IMR-90 (cell line): ENCODE measurements at regions not wholly inside any gene's neighbourhood (a gene's known extent, or its start where the extent isn't known, plus 50 kb on each side); places are given as distances from the start of the nearest gene placed in this dataset.

Source experiments
- ATAC-seq: fragments of 200-7000 bp; cut with Tn5 transposase; 2 replicates; pipeline ENCODE4 v1.9.1; 2020; ENCODE audit warnings: low read depth, mild to moderate bottlenecking, moderate library complexity
- BruUV-seq: library from RNA; stranded (reverse); fragments of 400-500 nt; replicated peaks from 2 replicates; lab custom pipeline; 2021; lab: Mats Ljungman, UMichigan
- CTCF ChIA-PET: fragments of 300-600 bp; formaldehyde crosslinking; extraction: SDS; loops from one replicate; lab custom pipeline; 2021; ENCODE audit warnings: antibody characterized with exemption; lab: Yijun Ruan, JAX
- POLR2A ChIA-PET: fragments of 300-600 bp; sonication (Branson Sonifier 250); formaldehyde crosslinking; loops from one replicate; lab custom pipeline; 2022; ENCODE audit warnings: antibody characterized with exemption; ENCODE audit not compliant: unreplicated experiment; lab: Charles Lee
- DNase-seq: peaks from one replicate; pipeline ENCODE4 v3.0.0; 2013
- H2AFZ ChIP-seq: replicated peaks from 2 replicates; pipeline ENCODE3; 2013; ENCODE audit warnings: low read length, mild to moderate bottlenecking; ENCODE audit not compliant: poor library complexity
- H2AK5ac ChIP-seq: 2 replicates; pipeline ENCODE4 v1.6.1; 2013; ENCODE audit warnings: low read depth, low read length, inconsistent platforms
- H2AK9ac ChIP-seq: replicated peaks from 2 replicates; pipeline ENCODE3; 2013; ENCODE audit warnings: mild to moderate bottlenecking, low read depth, low read length, moderate library complexity; ENCODE audit not compliant: poor library complexity
- H2BK120ac ChIP-seq: 2 replicates; pipeline ENCODE4 v1.6.1; 2013; ENCODE audit warnings: low read depth, low read length, inconsistent platforms
- H2BK15ac ChIP-seq: 3 replicates; pipeline ENCODE4 v1.6.1; 2013; ENCODE audit warnings: low read depth, low read length, inconsistent platforms
- H2BK20ac ChIP-seq: 2 replicates; pipeline ENCODE4 v1.6.1; 2013; ENCODE audit warnings: low read depth, mild to moderate bottlenecking, inconsistent platforms, low read length, moderate library complexity
- H2BK5ac ChIP-seq: 2 replicates; pipeline ENCODE4 v1.6.1; 2013; ENCODE audit warnings: mild to moderate bottlenecking, low read depth, low read length, inconsistent platforms; ENCODE audit not compliant: poor library complexity, severe bottlenecking
- H3K14ac ChIP-seq: replicated peaks from 2 replicates; pipeline ENCODE4 v1.6.1; 2013; ENCODE audit warnings: low read depth, low read length, inconsistent platforms
- H3K18ac ChIP-seq: 2 replicates; pipeline ENCODE4 v1.6.1; 2013; ENCODE audit warnings: low read depth, low read length, control low read depth
- H3K23ac ChIP-seq: 2 replicates; pipeline ENCODE4 v1.6.1; 2013; ENCODE audit warnings: low read depth, low read length, inconsistent platforms
- H3K27ac ChIP-seq: 2 replicates; pipeline ENCODE4 v1.5.1; 2013; ENCODE audit warnings: mild to moderate bottlenecking, control low read depth, low read length; ENCODE audit not compliant: insufficient read depth
- H3K27me3 ChIP-seq: 2 replicates; pipeline ENCODE4 v1.6.1; 2013; ENCODE audit warnings: low read length; ENCODE audit not compliant: control insufficient read depth, insufficient read depth
- H3K36me3 ChIP-seq: 2 replicates; pipeline ENCODE4 v1.6.1; 2013; ENCODE audit warnings: low read length, mixed read lengths; ENCODE audit not compliant: control insufficient read depth, insufficient read depth
- H3K4ac ChIP-seq: 2 replicates; pipeline ENCODE4 v1.6.1; 2013; ENCODE audit warnings: low read depth, low read length, inconsistent platforms
- H3K4me1 ChIP-seq: 2 replicates; pipeline ENCODE4 v1.6.1; 2013; ENCODE audit warnings: low read length, mixed read lengths; ENCODE audit not compliant: control insufficient read depth, insufficient read depth
- H3K4me2 ChIP-seq: 2 replicates; pipeline ENCODE4 v1.6.1; 2013; ENCODE audit warnings: low read depth, mild to moderate bottlenecking, control low read depth, low read length, moderate library complexity
- H3K4me3 ChIP-seq: 2 replicates; pipeline ENCODE4 v1.5.1; 2013; ENCODE audit warnings: low read depth, mild to moderate bottlenecking, control low read depth, low read length, moderate library complexity; ENCODE audit not compliant: insufficient read depth
- H3K56ac ChIP-seq: 2 replicates; pipeline ENCODE4 v1.6.1; 2013; ENCODE audit warnings: low read length, inconsistent platforms; ENCODE audit not compliant: insufficient read depth; ENCODE audit errors: extremely low read depth
- H3K79me1 ChIP-seq, 2 experiments: 2 replicates each; pipeline ENCODE4 v1.6.1; 2013; ENCODE audit warnings: low read length in 2 of 2, inconsistent platforms in 1 of 2, low read depth in 1 of 2
- H3K9ac ChIP-seq: 2 replicates; pipeline ENCODE4 v1.6.1; 2013; ENCODE audit warnings: low read depth, low read length, control low read depth
- H3K9me1 ChIP-seq: 2 replicates; pipeline ENCODE4 v1.6.1; 2013; ENCODE audit warnings: low read length, inconsistent platforms; ENCODE audit not compliant: insufficient read depth
- H3K9me3 ChIP-seq: 2 replicates; pipeline ENCODE4 v1.6.1; 2013; ENCODE audit warnings: low read length; ENCODE audit not compliant: control insufficient read depth, insufficient read depth
- H4K20me1 ChIP-seq: 2 replicates; pipeline ENCODE4 v1.6.1; 2013; ENCODE audit warnings: low read length, inconsistent platforms; ENCODE audit not compliant: insufficient read depth
- H4K5ac ChIP-seq: 2 replicates; pipeline ENCODE4 v1.6.1; 2013; ENCODE audit warnings: mild to moderate bottlenecking, low read depth, low read length, control low read depth
- H4K8ac ChIP-seq, 2 experiments: 2 replicates each; pipeline ENCODE4 v1.6.1; 2013; ENCODE audit warnings: low read depth in 2 of 2, low read length in 2 of 2, control low read depth in 1 of 2, inconsistent platforms in 1 of 2
- H4K91ac ChIP-seq: 2 replicates; pipeline ENCODE4 v1.6.1; 2013; ENCODE audit warnings: low read depth, low read length, inconsistent platforms; ENCODE audit not compliant: insufficient read depth
- BHLHE40 ChIP-seq: fragments of 150-350 bp; IDR thresholded peaks from 2 replicates; pipeline ENCODE4 v1.6.1; 2016; ENCODE audit warnings: mild to moderate bottlenecking, low read depth, low read length
- CEBPB ChIP-seq: IDR thresholded peaks from 2 replicates; pipeline ENCODE4 v1.6.1; 2012; ENCODE audit warnings: low read depth, low read length, improper control_type of control experiment
- CHD1 ChIP-seq: IDR thresholded peaks from 2 replicates; pipeline ENCODE4 v1.6.1; 2012; ENCODE audit warnings: low read depth, low read length, improper control_type of control experiment
- CTCF ChIP-seq: conservative IDR thresholded peaks from 2 replicates; pipeline ENCODE4 v1.5.1; 2012; ENCODE audit warnings: mild to moderate bottlenecking, low read depth, low read length, improper control_type of control experiment
- FOS ChIP-seq: fragments of 150-350 bp; IDR thresholded peaks from 2 replicates; pipeline ENCODE4 v1.6.1; 2016; ENCODE audit warnings: low read depth, low read length
- MAFK ChIP-seq: IDR thresholded peaks from 2 replicates; pipeline ENCODE4 v1.6.1; 2012; ENCODE audit warnings: low read depth, low read length, improper control_type of control experiment
- MAZ ChIP-seq: IDR thresholded peaks from 2 replicates; pipeline ENCODE4 v1.6.1; 2012; ENCODE audit warnings: low read depth, mild to moderate bottlenecking, low read length, improper control_type of control experiment, moderate library complexity, borderline replicate concordance
- MXI1 ChIP-seq: IDR thresholded peaks from 2 replicates; pipeline ENCODE4 v1.6.1; 2012; ENCODE audit warnings: low read depth, mild to moderate bottlenecking, low read length, moderate library complexity, borderline replicate concordance
- NFE2L2 ChIP-seq: fragments of 150-350 bp; IDR thresholded peaks from 2 replicates; pipeline ENCODE4 v1.6.1; 2016; ENCODE audit warnings: low read depth, mild to moderate bottlenecking, low read length
- POLR2A ChIP-seq: IDR thresholded peaks from 2 replicates; pipeline ENCODE4 v1.6.1; 2012; ENCODE audit warnings: mild to moderate bottlenecking, low read depth, low read length
- RAD21 ChIP-seq: IDR thresholded peaks from 2 replicates; pipeline ENCODE4 v1.6.1; 2012; ENCODE audit warnings: low read length, improper control_type of control experiment
- RCOR1 ChIP-seq: IDR thresholded peaks from 2 replicates; pipeline ENCODE4 v1.6.1; 2012; ENCODE audit warnings: mild to moderate bottlenecking, low read length, improper control_type of control experiment; ENCODE audit not compliant: insufficient replicate concordance
- RFX5 ChIP-seq: IDR thresholded peaks from 2 replicates; pipeline ENCODE4 v1.8.0; 2012; ENCODE audit warnings: low read depth, mild to moderate bottlenecking, low read length, moderate library complexity
- SMC3 ChIP-seq: fragments of 150-350 bp; IDR thresholded peaks from 2 replicates; pipeline ENCODE4 v1.6.1; 2016; ENCODE audit warnings: low read depth, mild to moderate bottlenecking, antibody characterized with exemption, low read length, moderate library complexity
- USF2 ChIP-seq: fragments of 150-350 bp; IDR thresholded peaks from 2 replicates; pipeline ENCODE4 v1.6.1; 2017; ENCODE audit warnings: mild to moderate bottlenecking, antibody characterized with exemption, low read length, low read depth
- WGBS, 2 experiments: methylation state at CpG; one replicate each; pipeline versions ENCODE4 v1.1.5 to v1.1.7; 2013; ENCODE audit warnings: missing lambda C conversion rate in 2 of 2; ENCODE audit not compliant: insufficient read length in 1 of 2; ENCODE audit errors: extremely low coverage in 2 of 2; 5-methylcytosine and 5-hydroxymethylcytosine counted together
- dilution Hi-C: fragments of 300-500 bp; cut with HindIII; formaldehyde crosslinking; loops from one replicate; pipeline ENCODE4 v1.14.3; 2018; ENCODE audit warnings: low sequenced_read_pairs; ENCODE audit not compliant: unreplicated experiment
- in situ Hi-C: fragments of 300-500 bp; cut with MboI; formaldehyde crosslinking; loops from 3 replicates; pipeline ENCODE4 v1.14.3; 2019; ENCODE audit warnings: low sequenced_read_pairs, inconsistent platforms, mixed read lengths
- intact Hi-C: fragments of 100-400 bp; cut with micrococcal nuclease; formaldehyde crosslinking; loops from 2 replicates; pipeline ENCODE4 v1.10.0; 2022
- TF ChIP-seq, protein P1 (sequence below): fragments of 150-350 bp; IDR thresholded peaks from 2 replicates; pipeline ENCODE4 v1.6.1; 2016; ENCODE audit warnings: low read depth, mild to moderate bottlenecking, low read length, moderate library complexity, borderline replicate concordance

- H3K27me3 ChIP-seq: no peaks in the 10 kb centered on the region
- H3K18ac ChIP-seq: peak overlapping the region; percentile 10; the same call in 1 of the 2 replicates
- H2AK9ac ChIP-seq: no peak overlapping the region
- DNase-seq: no peak
- peak overlapping the region; percentile 72 for H3K14ac ChIP-seq
- no peaks in the 10 kb centered on the region for H3K36me3 ChIP-seq
- no peak overlapping the region for H3K56ac ChIP-seq
- H4K5ac ChIP-seq: no peak overlapping the region; the same call in 1 of the 2 replicates
- peaks cover 7% of the 10 kb centered on the region for H3K4me1 ChIP-seq
- H4K20me1 ChIP-seq: no peaks in the 10 kb centered on the region
- in situ Hi-C loops (loop anchor here (5.0 kb wide), 1 partner anchor 40 kb away; no protein-coding TSS in a partner anchor), intact Hi-C loops (no loop called here), dilution Hi-C loops (no loop called here)
- H2BK5ac ChIP-seq: peak overlapping the region; percentile 49
- H3K4me2 ChIP-seq: no peak overlapping the region
- H3K79me1 ChIP-seq: no peaks in the 10 kb centered on the region
- H3K27ac ChIP-seq: no peak overlapping the region
- H4K8ac ChIP-seq: peak overlapping the region; percentile 49 to 67; a peak in 2 of 4 replicates
- CTCF ChIA-PET: interaction anchor here (1.0 kb wide), 2 partner anchors 41 to 419 kb away, joined by 3 read pairs; no protein-coding TSS in a partner anchor
- peak overlapping the region; percentile 83 for H3K4ac ChIP-seq
- POLR2A ChIA-PET: no interaction called here
- no peak overlapping the region for H2AFZ ChIP-seq
- no TSS peak for BruUV-seq
- no peak overlapping the region; the same call in 1 of the 2 replicates for H4K91ac ChIP-seq
- no peak for TF ChIP-seq CTCF
- TF ChIP-seq MXI1: no peak
- no peak for TF ChIP-seq RCOR1
- TF ChIP-seq MAZ: no peak
- TF ChIP-seq BHLHE40: no peak
- TF ChIP-seq, protein P1, sequence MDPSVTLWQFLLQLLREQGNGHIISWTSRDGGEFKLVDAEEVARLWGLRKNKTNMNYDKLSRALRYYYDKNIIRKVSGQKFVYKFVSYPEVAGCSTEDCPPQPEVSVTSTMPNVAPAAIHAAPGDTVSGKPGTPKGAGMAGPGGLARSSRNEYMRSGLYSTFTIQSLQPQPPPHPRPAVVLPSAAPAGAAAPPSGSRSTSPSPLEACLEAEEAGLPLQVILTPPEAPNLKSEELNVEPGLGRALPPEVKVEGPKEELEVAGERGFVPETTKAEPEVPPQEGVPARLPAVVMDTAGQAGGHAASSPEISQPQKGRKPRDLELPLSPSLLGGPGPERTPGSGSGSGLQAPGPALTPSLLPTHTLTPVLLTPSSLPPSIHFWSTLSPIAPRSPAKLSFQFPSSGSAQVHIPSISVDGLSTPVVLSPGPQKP: no peak
- TF ChIP-seq NFE2L2: no peak
- TF ChIP-seq CEBPB: no peak
- TF ChIP-seq SMC3: no peak
- no peak for TF ChIP-seq RFX5
- TF ChIP-seq USF2: no peak
- TF ChIP-seq POLR2A: no peak
- TF ChIP-seq CHD1: no peak
- no peak for TF ChIP-seq MAFK
- no peak for TF ChIP-seq RAD21
- TF ChIP-seq FOS: no peak
- H2BK20ac ChIP-seq: peak overlapping the region; percentile 67; the same call in 1 of the 2 replicates
- peak overlapping the region; percentile 77 for H2BK120ac ChIP-seq
- H3K9me3 ChIP-seq: peaks cover 5% of the 10 kb centered on the region
- peak overlapping the region; percentile 94 for H2AK5ac ChIP-seq
- no peak for ATAC-seq
- H3K23ac ChIP-seq: 0 out of 2 replicates have a peak overlapping the region, but pooled peaks have one; percentile 40
- WGBS, 2 experiments: no CpG with 5 or more reads among the region's 4 CpGs
- H3K9me1 ChIP-seq: peaks cover 8% of the 10 kb centered on the region; the same call in 1 of the 2 replicates
- peak overlapping the region; percentile 95; the same call in 2 of the 3 replicates for H2BK15ac ChIP-seq
- H3K9ac ChIP-seq: no peak overlapping the region
- no peak overlapping the region for H3K4me3 ChIP-seq
These were observed 111.4 kb downstream of the TOMM20 start for GRCh38 chr1:235017191-235017590.
